A549 (cell line): ENCODE measurements at regions not wholly inside any gene's neighbourhood (a gene's known extent, or its start where the extent isn't known, plus 50 kb on each side); places are given as distances from the start of the nearest gene placed in this dataset.

Experiments
- CTCF ChIP-seq: fragments of >200 bp; sonication (Bioruptor Twin); formaldehyde crosslinking; IDR thresholded peaks from 3 replicates; pipeline ENCODE4 v1.5.1; 2016
- ELK1 ChIP-seq: fragments of 150-350 bp; IDR thresholded peaks from 2 replicates; pipeline ENCODE4 v1.6.1; 2014; ENCODE audit warnings: low read depth, mild to moderate bottlenecking, low read length
- MAX ChIP-seq: IDR thresholded peaks from 2 replicates; pipeline ENCODE4 v1.6.1; 2012
- NFE2L2 ChIP-seq: fragments of 150-350 bp; conservative IDR thresholded peaks from 2 replicates; pipeline ENCODE4 v1.6.1; 2014; ENCODE audit warnings: low read length
- RFX5 ChIP-seq: fragments of 450-650 bp; IDR thresholded peaks from 2 replicates; pipeline ENCODE4 v1.7.1; 2014; ENCODE audit warnings: antibody characterized with exemption, mild to moderate bottlenecking, moderate library complexity
- USF2 ChIP-seq: fragments of 450-650 bp; IDR thresholded peaks from 2 replicates; pipeline ENCODE4 v1.6.1; 2014; ENCODE audit warnings: antibody characterized with exemption

- TF ChIP-seq CTCF (no peak), NFE2L2 (no peak), ELK1 (no peak), MAX (no peak), RFX5 (no peak), USF2 (no peak)
Measured at GRCh38 chr14:57930241-57930975, 64.5 kb upstream of the SLC35F4 start.
